ENCODE measurements at regions not wholly inside any gene's neighbourhood (a gene's known extent, or its start where the extent isn't known, plus 50 kb on each side); places are given as distances from the start of the nearest gene placed in this dataset.

- TF ChIP-seq POLR2AphosphoS5 (IDR thresholded peaks at IDR 0.05; ENCODE audit: low read depth, low read length) (no peak), SPI1 (IDR thresholded peaks at IDR 0.05; ENCODE audit: low read depth, low read length) (no peak), POLR2A (IDR thresholded peaks at IDR 0.05; ENCODE audit: low read depth, low read length) (no peak), TAF1 (IDR thresholded peaks at IDR 0.05; ENCODE audit: low read depth, low read length) (no peak), POU2F2 (IDR thresholded peaks at IDR 0.05; ENCODE audit: low read depth, low read length) (no peak), PAX5 (IDR thresholded peaks at IDR 0.05; ENCODE audit: insufficient read depth, low read length, severe bottlenecking) (no peak)
Measured at GRCh38 chr12:30002677-30003076, 218.9 kb upstream of the TMTC1 start.

All from GM12891 (cell line).